GM18499 (cell line): ENCODE measurements at regions not wholly inside any gene's neighbourhood (a gene's known extent, or its start where the extent isn't known, plus 50 kb on each side); places are given as distances from the start of the nearest gene placed in this dataset.
"Not testable (repeated sequence)": the region's sequence is repeated elsewhere in the genome, so short reads cannot be mapped to it uniquely, and the experiment has no call there.

ENCODE experiments used
- ATAC-seq: cut with Tn5 transposase; IDR thresholded peaks from one replicate; pipeline ENCODE4 v1.9.1; 2021; ENCODE audit warnings: moderate number of reproducible peaks; ENCODE audit not compliant: insufficient read depth, unreplicated experiment

- no peak for ATAC-seq
Observed at GRCh38 chr16:64282181-64282580, 839.7 kb downstream of the CDH11 start.

DNA sequence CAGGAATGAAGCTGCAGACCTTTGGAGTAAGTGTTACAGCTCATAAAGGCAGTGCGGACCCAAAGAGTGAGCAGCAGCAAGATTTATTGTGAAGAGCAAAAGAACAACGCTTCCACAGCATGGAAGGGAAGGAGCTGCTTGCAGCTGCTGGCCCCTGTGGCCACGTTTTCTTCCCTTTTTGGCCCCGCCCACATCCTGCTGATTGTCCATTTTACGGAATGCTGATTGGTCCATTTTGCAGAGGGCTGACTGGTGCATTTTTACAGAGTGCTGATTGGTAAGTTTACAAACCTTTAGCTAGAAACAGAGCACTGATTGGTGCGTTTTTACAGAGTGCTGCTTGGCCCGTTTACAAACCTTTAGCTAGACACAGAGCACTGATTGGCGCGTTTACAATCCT, 841.5 kb downstream of the CDH11 start:
- ATAC-seq, result no peak

GRCh38 chr16:64278196-64278595, 843.7 kb downstream of the CDH11 start:
- no peak for ATAC-seq

- no peak for ATAC-seq
Observed at GRCh38 chr16:64276646-64277045, 845.2 kb downstream of the CDH11 start.

GRCh38 chr16:64272028-64272427, 849.8 kb downstream of the CDH11 start:
- no peak for ATAC-seq

GRCh38 chr16:64269756-64270155, 852.1 kb downstream of the CDH11 start:
- no peak for ATAC-seq

DNA sequence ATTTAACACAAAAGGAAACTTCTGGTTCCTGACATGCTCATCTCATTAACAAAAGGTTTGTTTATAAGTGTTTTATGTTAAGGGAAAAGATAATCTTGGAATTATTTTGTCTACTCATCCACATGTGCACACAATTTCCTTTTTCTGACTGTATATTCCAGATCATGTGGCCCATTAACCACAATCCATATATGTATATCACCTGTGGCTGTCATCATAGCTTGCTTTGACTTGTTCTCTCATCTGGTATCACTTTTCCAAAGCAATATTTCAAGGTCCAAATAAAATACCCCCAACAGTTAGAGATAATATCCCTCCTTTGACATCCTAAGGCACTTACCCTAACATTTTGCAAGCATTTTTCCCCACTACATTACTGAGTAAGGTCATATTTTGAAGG, 856.1 kb downstream of the CDH11 start:
- no peak for ATAC-seq

- ATAC-seq, result not testable (repeated sequence)
Observed at GRCh38 chr16:64260631-64261401, 861.0 kb downstream of the CDH11 start.

DNA sequence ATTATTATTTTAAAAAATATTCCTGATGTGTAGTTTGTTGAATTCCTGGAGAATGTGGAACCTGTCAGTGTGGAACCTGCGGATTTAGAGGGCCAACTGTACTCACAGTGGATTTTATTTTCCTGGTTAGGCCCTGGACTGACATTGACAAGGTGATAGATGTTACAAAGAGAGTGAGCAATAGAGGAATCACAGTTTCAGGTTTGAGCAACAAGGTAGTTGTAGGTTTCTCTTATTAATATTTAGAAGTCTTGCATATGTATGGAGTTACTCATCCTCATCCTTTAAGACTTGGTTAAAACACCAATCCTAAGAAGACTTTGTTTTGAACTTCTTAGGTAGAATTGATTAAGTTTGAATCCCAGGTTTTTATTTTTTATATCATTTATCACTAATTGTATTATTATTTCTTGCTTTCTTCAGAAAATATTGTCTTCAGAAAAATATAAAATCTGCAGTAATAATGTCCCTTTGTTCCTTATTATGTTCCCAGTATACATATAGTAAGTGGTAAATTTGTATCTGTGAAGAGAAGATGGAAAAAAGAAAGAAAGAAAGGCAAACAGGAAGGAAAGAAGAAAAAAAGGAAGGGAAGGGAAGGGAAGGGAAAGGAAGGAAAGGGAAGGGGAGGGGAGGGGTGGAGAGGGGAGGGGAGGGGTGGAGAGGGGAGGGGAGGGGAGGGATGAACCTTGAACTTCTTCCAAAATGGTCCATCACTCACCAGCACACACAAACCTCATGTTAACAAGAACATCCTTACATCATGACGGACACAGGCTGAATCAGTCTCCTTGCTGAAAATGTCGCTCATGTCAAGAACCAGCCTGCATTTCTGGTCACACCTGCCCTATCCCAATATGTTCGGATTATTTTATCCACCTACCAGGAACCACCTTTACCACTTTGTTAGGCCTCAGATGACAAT, 867.2 kb downstream of the CDH11 start:
- no peak for ATAC-seq

GRCh38 chr16:64253525-64253924, 868.3 kb downstream of the CDH11 start:
- ATAC-seq, result no peak

DNA sequence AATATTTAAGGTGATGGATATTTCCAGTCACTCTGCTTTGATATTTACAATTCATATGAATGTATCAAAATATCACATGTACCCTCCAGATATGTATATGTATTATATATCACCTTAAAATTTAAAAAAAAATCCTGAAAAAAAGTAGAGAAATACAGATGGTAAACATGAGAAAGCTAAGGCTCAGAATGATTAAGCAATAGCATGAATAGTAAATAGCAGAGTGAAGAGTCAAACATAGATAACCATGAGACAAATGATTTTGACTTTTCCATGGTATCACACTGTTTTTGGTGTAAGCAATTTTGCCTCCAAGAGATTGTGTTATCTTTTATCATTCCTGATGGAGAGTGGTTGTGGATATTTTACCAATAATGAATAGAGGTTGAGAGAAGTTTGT, 868.8 kb downstream of the CDH11 start:
- ATAC-seq, result no peak

GRCh38 chr16:64251742-64252141, 870.1 kb downstream of the CDH11 start:
- no peak for ATAC-seq

GRCh38 chr16:64250866-64251265, 871.0 kb downstream of the CDH11 start:
- ATAC-seq, result no peak

GRCh38 chr16:64242492-64242891, 879.4 kb downstream of the CDH11 start:
- ATAC-seq, result no peak

GRCh38 chr16:64240586-64240985, 881.3 kb downstream of the CDH11 start:
- ATAC-seq, result no peak

DNA sequence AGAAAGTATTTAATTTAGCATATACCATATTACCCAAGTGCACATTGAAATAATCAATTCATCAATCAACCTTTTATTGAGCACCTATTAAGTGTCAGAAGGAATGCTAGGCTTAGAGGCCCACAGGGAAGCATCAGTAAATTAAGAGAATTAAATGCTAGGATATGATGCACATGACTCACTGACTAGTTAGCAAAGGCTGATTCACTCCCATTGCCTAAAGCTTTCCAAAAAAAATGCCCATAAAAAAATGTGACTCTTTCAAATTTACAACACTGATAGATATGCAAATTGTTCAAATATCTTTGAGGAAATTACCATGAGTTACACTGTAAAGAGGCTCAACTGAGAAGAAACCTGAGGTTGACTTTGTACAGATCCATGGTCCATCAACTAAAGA, 883.3 kb downstream of the CDH11 start:
- no peak for ATAC-seq

DNA sequence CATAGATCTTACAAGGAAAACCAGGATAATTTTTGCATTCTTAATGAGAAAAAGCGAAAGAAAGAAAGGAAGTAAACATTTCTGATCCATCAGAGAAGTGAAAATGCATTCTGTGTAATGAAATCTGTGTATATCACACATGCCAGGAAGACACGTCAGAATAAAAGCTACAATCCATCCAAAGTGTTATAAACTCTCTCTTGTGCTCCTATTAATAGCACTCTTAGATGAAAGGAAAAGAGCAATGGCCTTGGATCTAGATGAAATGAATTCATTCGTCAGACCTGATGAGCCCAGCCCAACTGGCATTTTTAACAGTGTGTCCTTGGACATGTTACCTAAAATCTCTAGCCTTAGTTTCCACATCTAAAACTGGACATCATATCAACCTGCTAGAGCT, 885.5 kb downstream of the CDH11 start:
- ATAC-seq, result no peak

DNA sequence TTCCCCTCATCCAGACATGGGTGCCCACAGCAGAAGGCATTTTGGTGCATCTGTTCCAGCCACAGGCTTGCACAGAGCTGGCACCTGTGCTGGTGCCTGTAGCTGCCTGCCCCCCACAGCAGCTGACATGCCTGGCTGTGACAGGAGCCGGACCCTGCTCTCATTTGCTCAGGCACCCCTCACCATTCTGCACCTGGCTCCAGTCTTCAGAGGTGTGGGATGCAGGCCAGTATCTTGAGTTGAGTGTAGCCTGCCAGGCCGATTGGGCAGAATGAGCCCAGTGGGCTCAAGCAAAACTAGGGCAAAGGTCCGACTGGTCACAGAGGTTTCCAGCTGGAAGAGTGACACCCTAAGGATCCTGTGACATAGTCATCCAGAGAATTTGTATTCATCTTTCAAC, 887.7 kb downstream of the CDH11 start:
- no peak for ATAC-seq

DNA sequence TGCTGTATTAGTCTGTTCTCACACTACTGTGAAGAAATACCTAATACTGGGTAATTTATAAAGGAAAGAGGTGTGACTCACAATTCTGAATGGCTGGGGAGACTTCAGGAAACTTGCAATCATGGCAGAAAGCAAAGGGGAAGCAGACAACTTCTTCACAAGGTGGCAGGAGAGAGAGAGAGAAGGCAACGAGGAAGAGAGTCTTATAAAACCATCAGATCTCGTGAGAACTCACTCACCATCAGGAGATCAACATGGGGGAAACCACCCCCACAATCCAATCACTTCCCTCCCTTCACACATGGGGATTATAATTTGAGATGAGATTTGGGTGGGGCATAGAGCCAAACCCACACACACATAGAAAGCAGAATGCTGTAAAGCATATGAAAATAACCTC, 896.2 kb downstream of the CDH11 start:
- no peak for ATAC-seq

GRCh38 chr16:64225036-64225435, 896.8 kb downstream of the CDH11 start:
- no peak for ATAC-seq

- ATAC-seq, result no peak
Observed at GRCh38 chr16:64217789-64218535, 903.9 kb downstream of the CDH11 start.
